Glomerular visceral epithelial cell (primary cell): ENCODE measurements at regions not wholly inside any gene's neighbourhood (a gene's known extent, or its start where the extent isn't known, plus 50 kb on each side); places are given as distances from the start of the nearest gene placed in this dataset.

Experiments
- DNase-seq: peaks from one replicate; pipeline ENCODE4 v3.0.0-alpha.2; 2016; ENCODE audit errors: extremely low spot score

DNA sequence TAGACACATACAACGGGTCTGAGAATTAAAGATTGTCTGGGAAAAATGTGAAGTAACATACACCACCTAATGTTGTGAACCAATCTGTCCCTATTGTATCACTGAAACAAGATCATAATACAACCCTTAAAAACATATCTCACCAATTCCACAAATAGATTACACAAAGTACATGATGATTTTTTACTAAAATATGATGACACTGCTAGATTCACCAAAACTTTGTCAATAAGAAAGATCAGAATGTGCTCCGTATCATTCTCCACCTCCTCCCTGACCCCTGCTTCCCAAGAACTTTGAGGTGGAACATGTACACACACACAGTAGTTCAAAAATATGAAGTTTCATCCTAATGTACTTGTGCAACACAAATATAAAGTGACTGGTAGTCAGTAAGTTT is 862.0 kb downstream of the PCDH18 start:
- no peak for DNase-seq

GRCh38 chr4:136664988-136665387 is 867.3 kb downstream of the PCDH18 start:
- no peak for DNase-seq

DNA sequence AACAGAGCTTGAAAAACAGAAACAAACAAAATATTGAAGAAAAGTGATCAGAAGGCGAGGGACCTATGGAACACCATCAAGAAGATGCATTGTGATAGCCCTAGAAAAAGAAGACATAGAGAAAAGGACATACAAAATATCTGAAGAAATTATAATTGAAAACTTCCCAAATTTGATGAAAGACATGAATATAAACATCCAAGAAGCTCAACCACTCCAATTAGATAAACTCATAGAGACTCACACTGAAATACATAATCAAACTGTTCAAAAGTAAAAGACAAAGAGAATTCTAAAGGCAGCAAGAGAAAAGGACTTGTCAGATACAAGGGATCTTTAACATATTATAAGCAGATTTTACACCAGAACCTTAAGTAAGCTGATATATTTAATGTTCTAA is 869.8 kb downstream of the PCDH18 start:
- DNase-seq = no peak

DNA sequence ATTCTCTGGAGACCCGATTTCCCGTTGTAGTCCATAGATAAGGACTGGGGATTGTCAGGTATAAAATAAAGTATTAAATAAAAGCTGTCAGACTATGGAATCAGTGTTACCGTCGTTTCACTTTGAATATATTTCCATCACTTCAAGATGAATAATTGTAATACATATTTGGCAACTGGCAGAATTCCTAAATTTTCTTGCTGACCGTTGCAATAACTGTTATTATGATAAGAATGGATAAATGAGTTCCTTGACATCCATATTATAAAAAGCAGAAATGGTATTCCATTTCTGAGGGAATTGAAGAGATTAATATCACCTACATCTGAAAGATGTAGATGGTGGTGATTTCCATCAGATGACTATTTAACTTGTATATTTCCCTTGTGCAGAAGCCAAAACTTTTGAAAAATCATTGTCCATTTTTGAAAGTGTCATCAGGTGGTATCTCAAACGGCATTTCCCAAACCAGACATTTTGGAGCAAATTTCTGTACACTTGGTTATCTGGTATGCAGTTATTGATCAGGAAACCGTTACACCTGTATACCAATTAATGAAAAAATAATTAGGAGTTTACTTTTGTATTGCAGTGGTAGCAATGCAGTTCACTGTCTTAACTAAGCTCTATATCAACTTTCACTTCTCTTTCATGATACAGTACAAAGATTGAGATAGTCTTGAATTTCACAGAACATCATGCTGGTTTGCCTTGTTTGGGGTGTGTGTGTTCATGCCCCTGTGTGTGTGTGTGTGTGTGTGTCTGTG is 878.5 kb downstream of the PCDH18 start:
- no peak for DNase-seq

- no peak for DNase-seq
These were observed 880.4 kb downstream of the PCDH18 start for GRCh38 chr4:136651932-136652331.

- peak; percentile 12 for DNase-seq
These were observed 881.0 kb downstream of the PCDH18 start for GRCh38 chr4:136651278-136651667.

DNA sequence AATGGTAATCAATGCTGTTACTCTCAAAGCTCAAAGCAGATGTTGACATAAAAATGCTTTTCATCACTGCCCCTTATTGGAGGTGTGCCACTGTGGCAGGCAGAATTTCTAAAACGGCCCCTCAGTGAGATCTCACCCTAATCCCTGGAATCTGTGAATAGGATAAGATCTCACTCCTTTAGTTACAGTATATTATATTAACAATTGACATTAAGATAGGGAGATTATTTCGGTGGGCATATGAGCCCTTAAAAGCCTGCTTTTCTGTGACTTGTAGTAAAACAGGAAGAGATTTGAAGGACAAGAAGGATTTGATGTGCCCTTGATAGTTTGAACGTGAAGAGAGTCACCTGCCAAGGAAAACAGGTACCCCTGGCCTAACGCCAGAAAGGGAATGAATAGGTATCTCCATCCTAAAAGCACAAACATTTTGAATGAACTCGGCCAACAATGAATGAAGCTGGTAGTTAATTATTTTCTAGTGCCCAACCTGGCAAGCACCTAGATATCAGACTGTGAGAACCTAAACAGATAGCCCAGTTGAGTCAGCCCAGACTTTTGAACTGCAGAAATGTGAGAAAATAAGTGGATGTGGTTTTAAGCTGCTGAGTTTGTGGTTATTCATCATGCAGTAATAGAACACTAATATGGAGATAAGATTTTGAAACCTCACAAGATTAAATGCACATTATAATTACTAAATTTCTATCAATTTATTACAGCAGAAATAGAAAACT is 881.6 kb downstream of the PCDH18 start:
- peak; percentile 84 for DNase-seq

DNA sequence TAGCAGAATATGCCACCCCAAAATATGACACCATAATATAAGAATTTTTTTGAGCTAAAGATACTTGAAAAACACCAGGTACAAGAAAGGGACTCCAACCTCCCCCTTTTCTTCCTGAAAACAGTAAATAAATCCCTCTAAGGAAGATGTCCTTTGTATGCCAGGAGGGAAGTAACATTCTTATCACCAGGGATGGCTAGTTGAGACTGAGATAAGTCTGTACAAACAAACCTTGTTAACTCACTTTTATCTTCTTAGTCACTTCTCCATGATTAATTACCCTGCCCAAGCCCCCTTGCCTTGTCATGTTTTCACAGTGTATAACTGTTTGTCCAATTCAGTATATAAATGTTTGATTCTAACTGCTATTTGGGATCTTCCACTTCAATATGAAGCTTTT is 888.0 kb downstream of the PCDH18 start:
- no peak for DNase-seq

- DNase-seq = no peak
These were observed 888.9 kb downstream of the PCDH18 start for GRCh38 chr4:136643416-136643815.

GRCh38 chr4:136637071-136637777 is 895.1 kb downstream of the PCDH18 start:
- no peak for DNase-seq

- DNase-seq = no peak
These were observed 896.1 kb downstream of the PCDH18 start for GRCh38 chr4:136636155-136636554.

- DNase-seq = no peak
These were observed 898.2 kb downstream of the PCDH18 start for GRCh38 chr4:136634121-136634520.

DNA sequence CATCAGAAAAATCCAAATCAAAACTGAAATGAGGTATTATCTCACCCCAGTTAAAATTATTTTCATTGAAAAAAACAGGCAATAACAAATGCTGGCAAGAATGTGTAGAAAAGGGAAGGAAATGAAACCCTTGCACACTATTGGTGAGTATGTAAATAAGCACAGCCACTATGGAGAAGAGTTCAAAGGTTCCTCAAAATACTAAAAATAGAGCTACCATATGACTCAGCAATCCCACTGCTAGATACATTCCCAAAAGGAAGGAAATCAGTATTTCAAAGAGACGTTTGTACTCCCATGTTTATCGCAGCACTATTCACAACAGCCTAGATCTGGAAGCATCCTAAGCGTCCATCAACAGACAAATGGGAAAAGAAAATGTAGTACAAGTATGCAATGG is 932.4 kb downstream of the PCDH18 start:
- DNase-seq = no peak

GRCh38 chr4:136590440-136590839 is 941.9 kb downstream of the PCDH18 start:
- DNase-seq = no peak

GRCh38 chr4:136583567-136583966 is 948.7 kb downstream of the PCDH18 start:
- no peak for DNase-seq

GRCh38 chr4:136581119-136581518 is 951.2 kb downstream of the PCDH18 start:
- DNase-seq = no peak

DNA sequence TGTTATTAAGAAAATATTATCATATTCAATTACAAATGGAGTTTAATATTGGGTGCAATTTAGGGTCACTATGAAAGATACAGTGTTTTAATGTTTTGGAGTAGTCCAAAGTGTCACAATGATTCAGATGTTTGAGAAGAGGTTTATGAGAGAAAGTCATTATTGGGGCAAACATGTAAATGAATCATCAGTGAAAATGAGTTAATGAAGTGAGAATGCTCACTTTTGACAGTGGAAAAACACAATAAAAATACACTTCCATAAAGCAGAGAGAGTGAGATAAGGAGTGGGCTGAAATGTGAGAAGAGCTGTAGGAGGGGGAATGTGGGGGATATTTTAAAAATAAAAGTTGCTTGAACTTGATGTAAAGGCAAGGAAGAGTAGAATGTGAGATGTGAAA is 957.1 kb downstream of the PCDH18 start:
- DNase-seq = no peak

DNA sequence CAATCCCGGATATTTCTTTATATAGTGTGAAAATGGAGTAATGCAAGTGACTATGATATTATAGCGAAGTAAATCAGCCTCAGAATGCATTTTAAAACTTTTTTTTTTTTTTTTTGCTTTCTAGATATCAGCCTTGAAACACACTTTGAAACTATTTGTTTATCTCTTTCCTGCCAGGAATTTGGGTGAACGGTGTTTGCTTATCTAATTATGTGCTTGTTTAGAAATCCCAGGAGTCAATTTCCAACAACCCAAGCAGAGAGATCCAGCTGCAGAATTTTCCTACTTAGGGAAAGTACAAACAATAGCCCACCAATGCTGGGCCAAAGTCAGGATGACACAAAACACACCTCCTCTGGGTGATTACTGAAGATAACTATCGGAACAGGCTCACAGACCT is 958.8 kb downstream of the PCDH18 start:
- no peak for DNase-seq

- DNase-seq = no peak
These were observed 961.0 kb downstream of the PCDH18 start for GRCh38 chr4:136571315-136571714.

DNA sequence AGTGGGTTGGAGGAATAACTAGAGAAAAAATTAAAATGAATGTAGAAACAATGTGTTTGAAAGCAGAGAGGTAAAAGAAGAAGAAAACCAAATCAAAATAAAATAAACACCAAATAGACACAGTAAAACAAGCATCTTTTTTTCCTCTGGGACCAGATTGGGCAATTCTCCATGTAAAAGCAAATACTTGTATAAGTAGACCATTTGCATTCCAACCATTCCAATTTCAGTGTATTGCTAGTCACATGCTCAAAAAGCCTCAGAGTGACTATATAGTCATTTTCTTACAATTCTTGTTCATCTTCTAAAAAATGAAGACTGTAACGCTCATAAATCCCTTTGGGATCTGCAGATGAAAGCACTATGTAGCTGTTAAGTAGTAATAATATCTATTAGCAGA is 969.5 kb downstream of the PCDH18 start:
- peak; percentile 2 for DNase-seq

DNA sequence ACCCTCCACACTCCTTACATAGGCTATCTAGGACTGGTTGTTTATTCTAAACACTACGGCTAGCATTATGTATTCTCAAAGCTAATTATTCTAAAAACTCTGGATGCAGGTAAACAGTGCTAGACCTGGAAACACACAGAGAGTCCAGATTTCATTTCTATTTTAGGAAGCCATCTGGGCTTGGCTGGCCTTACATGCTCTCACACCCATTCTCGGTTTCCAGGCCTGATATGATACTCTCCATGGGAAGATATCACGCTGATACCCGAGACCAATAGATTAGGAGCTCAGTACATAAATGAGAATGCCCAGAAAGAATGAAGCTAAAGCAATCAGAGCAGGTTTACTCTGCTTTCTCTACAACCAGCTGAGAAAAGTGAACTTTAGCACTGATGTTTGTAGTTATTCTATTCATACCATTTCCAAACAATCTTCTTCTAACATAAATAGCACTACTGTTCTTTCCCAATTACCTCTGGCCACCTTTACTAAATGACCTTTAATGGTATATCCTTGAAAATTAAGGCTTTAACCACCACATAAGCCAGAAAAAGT is 973.3 kb downstream of the PCDH18 start:
- DNase-seq = no peak

GRCh38 chr4:136557396-136557795 is 974.9 kb downstream of the PCDH18 start:
- no peak for DNase-seq
